OCI-LY7 (cell line): ENCODE measurements at regions not wholly inside any gene's neighbourhood (a gene's known extent, or its start where the extent isn't known, plus 50 kb on each side); places are given as distances from the start of the nearest gene placed in this dataset.

ENCODE experiments used
- EZH2phosphoT487 ChIP-seq: fragments of 200-600 bp; sonication (generic); IDR thresholded peaks from 2 replicates; pipeline ENCODE4 v1.6.1; 2018; ENCODE audit warnings: low read depth, borderline replicate concordance, mild to moderate bottlenecking, mixed run types, antibody characterized with exemption, low read length, moderate library complexity, mixed read lengths
- TF ChIP-seq, protein P1 (sequence below): fragments of 200-600 bp; sonication (generic); conservative IDR thresholded peaks from 2 replicates; pipeline ENCODE4 v1.5.1; 2014; ENCODE audit warnings: mild to moderate bottlenecking, antibody characterized with exemption, low read length, moderate library complexity, mixed read lengths

GRCh38 chr1:165994107-165994506, 166.7 kb downstream of the UCK2 start:
- TF ChIP-seq, protein P1, sequence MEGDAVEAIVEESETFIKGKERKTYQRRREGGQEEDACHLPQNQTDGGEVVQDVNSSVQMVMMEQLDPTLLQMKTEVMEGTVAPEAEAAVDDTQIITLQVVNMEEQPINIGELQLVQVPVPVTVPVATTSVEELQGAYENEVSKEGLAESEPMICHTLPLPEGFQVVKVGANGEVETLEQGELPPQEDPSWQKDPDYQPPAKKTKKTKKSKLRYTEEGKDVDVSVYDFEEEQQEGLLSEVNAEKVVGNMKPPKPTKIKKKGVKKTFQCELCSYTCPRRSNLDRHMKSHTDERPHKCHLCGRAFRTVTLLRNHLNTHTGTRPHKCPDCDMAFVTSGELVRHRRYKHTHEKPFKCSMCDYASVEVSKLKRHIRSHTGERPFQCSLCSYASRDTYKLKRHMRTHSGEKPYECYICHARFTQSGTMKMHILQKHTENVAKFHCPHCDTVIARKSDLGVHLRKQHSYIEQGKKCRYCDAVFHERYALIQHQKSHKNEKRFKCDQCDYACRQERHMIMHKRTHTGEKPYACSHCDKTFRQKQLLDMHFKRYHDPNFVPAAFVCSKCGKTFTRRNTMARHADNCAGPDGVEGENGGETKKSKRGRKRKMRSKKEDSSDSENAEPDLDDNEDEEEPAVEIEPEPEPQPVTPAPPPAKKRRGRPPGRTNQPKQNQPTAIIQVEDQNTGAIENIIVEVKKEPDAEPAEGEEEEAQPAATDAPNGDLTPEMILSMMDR, result no peak
- TF ChIP-seq EZH2phosphoT487, result no peak
